ENCODE measurements at regions not wholly inside any gene's neighbourhood (a gene's known extent, or its start where the extent isn't known, plus 50 kb on each side); places are given as distances from the start of the nearest gene placed in this dataset.

GRCh38 chr7:95691464-95691863 lies 80.9 kb upstream of the DYNC1I1 start:
- ATAC-seq (ENCODE audit: low read depth in 2 of 2), result no peak
- no peak for DNase-seq
- H3K36me3 Mint-ChIP-seq, result no peaks in the 10 kb centered on the region

DNA sequence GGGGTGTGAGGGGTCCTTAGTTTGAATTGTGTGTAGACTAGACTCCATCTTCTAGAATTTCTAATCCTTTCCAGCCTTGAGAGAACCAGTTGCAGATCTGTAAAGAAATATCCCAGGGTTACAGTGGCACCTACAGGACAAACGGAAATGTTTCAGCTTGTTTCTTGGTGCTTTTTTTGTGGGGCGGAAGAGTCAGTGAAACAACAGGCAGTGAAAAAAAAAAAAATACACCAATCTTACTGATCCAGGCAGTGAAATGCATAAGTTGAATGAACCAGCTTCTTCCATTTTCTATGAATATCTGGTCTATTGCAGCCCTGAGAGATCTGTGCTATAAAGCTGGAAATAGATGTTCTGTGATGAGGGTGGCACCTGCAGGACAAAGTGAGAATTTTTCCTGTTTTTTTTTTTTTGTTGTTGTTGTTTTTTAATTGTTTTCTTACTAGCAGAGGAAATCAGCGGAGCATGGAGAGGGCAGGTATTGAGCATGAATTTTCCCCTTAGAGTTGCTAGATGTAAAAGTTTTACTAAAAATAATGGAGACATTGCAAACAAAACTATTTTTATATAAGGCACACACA lies 81.9 kb upstream of the DYNC1I1 start:
- H3K36me3 ChIP-seq (ENCODE audit: control insufficient read depth, insufficient read depth, low read length), result no peaks in the 10 kb centered on the region
- H3K27me3 ChIP-seq (ENCODE audit: control insufficient read depth, insufficient read depth, low read length), result no peaks in the 10 kb centered on the region
- H3K4me3 ChIP-seq (ENCODE audit: low read depth, low read length), result no peak overlapping the region
- Mint-ChIP-seq H3K4me1 (no peaks in the 10 kb centered on the region), H3K4me3 (no peak overlapping the region), H3K9me3 (peaks cover 0 to 4% (median 0%) of the 10 kb centered on the region in 7 donors), H3K27me3 (peaks cover 4% of the 10 kb centered on the region), H3K36me3 (no peaks in the 10 kb centered on the region), H3K27ac (no peak overlapping the region)
- no peak for ATAC-seq (ENCODE audit: low read depth in 2 of 2)
- no peaks in the 10 kb centered on the region for H3K4me1 ChIP-seq (ENCODE audit: control insufficient read depth, insufficient read depth, low read length, poor library complexity, severe bottlenecking)
- no peak overlapping the region for H3K27ac ChIP-seq (ENCODE audit: insufficient read depth, low read length, poor library complexity, severe bottlenecking)
- H3K9me3 ChIP-seq (ENCODE audit: control insufficient read depth in 2 of 2, low read length in 2 of 2), result no peaks in the 10 kb centered on the region
- DNase-seq, result peak in 1 of 3 donors; percentile 28

More at GRCh38 chr7:95691464-95691863, 80.9 kb upstream of the DYNC1I1 start:
- Histone ChIP-seq H3K36me3 (ENCODE audit: control insufficient read depth, insufficient read depth, low read length) (no peaks in the 10 kb centered on the region), H3K4me3 (ENCODE audit: low read depth, low read length) (no peak overlapping the region), H3K4me1 (ENCODE audit: control insufficient read depth, insufficient read depth, low read length, poor library complexity, severe bottlenecking) (no peaks in the 10 kb centered on the region), H3K9me3 (ENCODE audit: control insufficient read depth in 2 of 2, low read length in 2 of 2) (no peaks in the 10 kb centered on the region), H3K27ac (ENCODE audit: insufficient read depth, low read length, poor library complexity, severe bottlenecking) (no peak overlapping the region), H3K27me3 (ENCODE audit: control insufficient read depth, insufficient read depth, low read length) (no peaks in the 10 kb centered on the region)
- Mint-ChIP-seq H3K4me3 (peak overlapping the region in 1 of 4 donors; percentile 24), H3K27me3 (peaks cover 4% of the 10 kb centered on the region), H3K27ac (no peak overlapping the region), H3K4me1 (no peaks in the 10 kb centered on the region), H3K9me3 (peaks cover 0 to 4% (median 0%) of the 10 kb centered on the region in 7 donors)

- Histone ChIP-seq H3K4me1 (ENCODE audit: control insufficient read depth, insufficient read depth, low read length, poor library complexity, severe bottlenecking) (no peaks in the 10 kb centered on the region), H3K27me3 (ENCODE audit: control insufficient read depth, insufficient read depth, low read length) (no peaks in the 10 kb centered on the region), H3K4me3 (ENCODE audit: low read depth, low read length) (no peak overlapping the region), H3K9me3 (ENCODE audit: control insufficient read depth in 2 of 2, low read length in 2 of 2) (no peaks in the 10 kb centered on the region), H3K27ac (ENCODE audit: insufficient read depth, low read length, poor library complexity, severe bottlenecking) (no peak overlapping the region), H3K36me3 (ENCODE audit: control insufficient read depth, insufficient read depth, low read length) (no peaks in the 10 kb centered on the region)
- Mint-ChIP-seq H3K36me3 (no peaks in the 10 kb centered on the region), H3K4me3 (no peak overlapping the region), H3K27me3 (peaks cover 4% of the 10 kb centered on the region), H3K27ac (no peak overlapping the region), H3K9me3 (peaks cover 0 to 4% (median 0%) of the 10 kb centered on the region in 7 donors), H3K4me1 (no peaks in the 10 kb centered on the region)
- no peak for DNase-seq
- no peak for ATAC-seq (ENCODE audit: low read depth in 2 of 2)
These were observed 83.3 kb upstream of the DYNC1I1 start for GRCh38 chr7:95688931-95689495.

GRCh38 chr7:95687759-95688343 lies 84.5 kb upstream of the DYNC1I1 start:
- no peaks in the 10 kb centered on the region for H3K4me1 ChIP-seq (ENCODE audit: control insufficient read depth, insufficient read depth, low read length, poor library complexity, severe bottlenecking)
- no peak overlapping the region for H3K4me3 Mint-ChIP-seq
- no peak overlapping the region for H3K27ac ChIP-seq (ENCODE audit: insufficient read depth, low read length, poor library complexity, severe bottlenecking)
- no peak overlapping the region for H3K4me3 ChIP-seq (ENCODE audit: low read depth, low read length)
- H3K27me3 ChIP-seq (ENCODE audit: control insufficient read depth, insufficient read depth, low read length), result no peaks in the 10 kb centered on the region
- H3K27ac Mint-ChIP-seq, result no peak overlapping the region
- no peak for DNase-seq
- no peaks in the 10 kb centered on the region for H3K36me3 Mint-ChIP-seq
- peaks cover 4% of the 10 kb centered on the region for H3K27me3 Mint-ChIP-seq
- no peaks in the 10 kb centered on the region for H3K36me3 ChIP-seq (ENCODE audit: control insufficient read depth, insufficient read depth, low read length)
- no peaks in the 10 kb centered on the region for H3K4me1 Mint-ChIP-seq
- H3K9me3 Mint-ChIP-seq, result peaks cover 0 to 2% (median 0%) of the 10 kb centered on the region in 7 donors
- ATAC-seq (ENCODE audit: low read depth in 2 of 2), result no peak
- no peaks in the 10 kb centered on the region for H3K9me3 ChIP-seq (ENCODE audit: control insufficient read depth in 2 of 2, low read length in 2 of 2)

GRCh38 chr7:95686109-95686508 lies 86.2 kb upstream of the DYNC1I1 start:
- no peaks in the 10 kb centered on the region for H3K9me3 ChIP-seq (ENCODE audit: control insufficient read depth in 2 of 2, low read length in 2 of 2)
- Mint-ChIP-seq H3K27ac (no peak overlapping the region), H3K4me3 (no peak overlapping the region), H3K36me3 (no peaks in the 10 kb centered on the region), H3K4me1 (no peaks in the 10 kb centered on the region), H3K9me3 (peaks cover 0 to 3% (median 0%) of the 10 kb centered on the region in 7 donors), H3K27me3 (peaks cover 4% of the 10 kb centered on the region)
- H3K4me3 ChIP-seq (ENCODE audit: low read depth, low read length), result no peak overlapping the region
- peak in 1 of 3 donors; percentile 10 for DNase-seq
- no peaks in the 10 kb centered on the region for H3K4me1 ChIP-seq (ENCODE audit: control insufficient read depth, insufficient read depth, low read length, poor library complexity, severe bottlenecking)
- no peaks in the 10 kb centered on the region for H3K36me3 ChIP-seq (ENCODE audit: control insufficient read depth, insufficient read depth, low read length)
- no peak for ATAC-seq (ENCODE audit: low read depth in 2 of 2)
- H3K27ac ChIP-seq (ENCODE audit: insufficient read depth, low read length, poor library complexity, severe bottlenecking), result no peak overlapping the region
- no peaks in the 10 kb centered on the region for H3K27me3 ChIP-seq (ENCODE audit: control insufficient read depth, insufficient read depth, low read length)

GRCh38 chr7:95684505-95684904 lies 87.8 kb upstream of the DYNC1I1 start:
- H3K9me3 ChIP-seq (ENCODE audit: control insufficient read depth in 2 of 2, low read length in 2 of 2), result no peaks in the 10 kb centered on the region
- ATAC-seq (ENCODE audit: low read depth in 2 of 2) (no peak), DNase-seq (no peak)
- Mint-ChIP-seq H3K4me3 (no peak overlapping the region), H3K27me3 (peaks cover 4% of the 10 kb centered on the region), H3K4me1 (no peaks in the 10 kb centered on the region), H3K27ac (no peak overlapping the region), H3K9me3 (peaks cover 0 to 3% (median 0%) of the 10 kb centered on the region in 7 donors), H3K36me3 (no peaks in the 10 kb centered on the region)
- no peak overlapping the region for H3K27ac ChIP-seq (ENCODE audit: insufficient read depth, low read length, poor library complexity, severe bottlenecking)
- H3K36me3 ChIP-seq (ENCODE audit: control insufficient read depth, insufficient read depth, low read length), result no peaks in the 10 kb centered on the region
- no peak overlapping the region for H3K4me3 ChIP-seq (ENCODE audit: low read depth, low read length)
- no peaks in the 10 kb centered on the region for H3K27me3 ChIP-seq (ENCODE audit: control insufficient read depth, insufficient read depth, low read length)
- H3K4me1 ChIP-seq (ENCODE audit: control insufficient read depth, insufficient read depth, low read length, poor library complexity, severe bottlenecking), result no peaks in the 10 kb centered on the region

DNA sequence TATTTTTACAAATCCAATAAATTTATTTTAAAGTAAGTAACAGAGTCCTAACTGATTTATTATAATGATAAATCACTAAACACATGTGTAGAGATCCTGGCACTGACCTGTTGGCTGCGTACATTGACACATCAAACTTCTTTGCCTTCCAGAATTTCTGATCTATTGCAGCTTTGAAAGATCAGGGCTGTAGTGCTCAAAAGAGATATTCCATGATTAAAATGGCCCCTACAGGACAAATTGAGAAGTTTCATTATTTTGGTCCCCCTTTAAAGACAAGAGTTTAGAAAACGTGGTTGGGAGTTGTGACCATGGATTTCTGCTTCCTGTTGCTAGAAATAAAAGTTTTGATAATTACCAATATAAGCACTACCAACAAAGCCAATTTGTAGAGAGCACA lies 87.7 kb upstream of the PDK4 start:
- H3K9me3 Mint-ChIP-seq, result peaks cover 0 to 8% (median 0%) of the 10 kb centered on the region in 7 donors
- Histone ChIP-seq H3K4me1 (ENCODE audit: control insufficient read depth, insufficient read depth, low read length, poor library complexity, severe bottlenecking) (no peaks in the 10 kb centered on the region), H3K27me3 (ENCODE audit: control insufficient read depth, insufficient read depth, low read length) (no peaks in the 10 kb centered on the region), H3K36me3 (ENCODE audit: control insufficient read depth, insufficient read depth, low read length) (no peaks in the 10 kb centered on the region), H3K9me3 (ENCODE audit: control insufficient read depth in 2 of 2, low read length in 2 of 2) (no peaks in the 10 kb centered on the region), H3K27ac (ENCODE audit: insufficient read depth, low read length, poor library complexity, severe bottlenecking) (no peak overlapping the region), H3K4me3 (ENCODE audit: low read depth, low read length) (no peak overlapping the region)
- no peak for ATAC-seq (ENCODE audit: low read depth in 2 of 2)
- H3K36me3 Mint-ChIP-seq, result no peaks in the 10 kb centered on the region
- H3K27me3 Mint-ChIP-seq, result peaks cover 4% of the 10 kb centered on the region
- DNase-seq, result no peak
- no peaks in the 10 kb centered on the region for H3K4me1 Mint-ChIP-seq
- H3K27ac Mint-ChIP-seq, result no peak overlapping the region
- no peak overlapping the region for H3K4me3 Mint-ChIP-seq

DNA sequence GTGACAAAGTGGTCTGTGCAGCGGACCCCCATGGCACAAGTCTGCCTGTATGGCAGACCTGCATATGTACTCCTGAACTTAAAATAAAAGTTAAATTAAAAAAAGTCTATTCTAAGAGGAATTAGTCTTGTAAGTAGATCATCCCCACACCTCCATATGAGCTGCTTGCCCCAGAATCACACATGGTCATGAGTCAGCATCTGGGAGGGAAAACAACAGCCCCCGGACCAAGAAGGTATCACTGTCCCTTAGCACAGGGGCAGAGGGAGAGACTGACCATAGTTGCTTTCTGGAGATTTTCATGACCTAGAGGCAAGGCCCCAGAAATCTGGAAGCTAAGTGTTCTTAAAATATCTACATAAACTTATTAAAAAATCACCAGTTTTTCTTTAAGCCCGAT lies 86.6 kb upstream of the PDK4 start:
- H3K9me3 ChIP-seq (ENCODE audit: control insufficient read depth in 2 of 2, low read length in 2 of 2), result no peaks in the 10 kb centered on the region
- no peaks in the 10 kb centered on the region for H3K4me1 ChIP-seq (ENCODE audit: control insufficient read depth, insufficient read depth, low read length, poor library complexity, severe bottlenecking)
- no peak overlapping the region for H3K4me3 ChIP-seq (ENCODE audit: low read depth, low read length)
- ATAC-seq (ENCODE audit: low read depth in 2 of 2) (no peak), DNase-seq (no peak)
- H3K36me3 ChIP-seq (ENCODE audit: control insufficient read depth, insufficient read depth, low read length), result no peaks in the 10 kb centered on the region
- H3K27ac ChIP-seq (ENCODE audit: insufficient read depth, low read length, poor library complexity, severe bottlenecking), result no peak overlapping the region
- H3K27ac Mint-ChIP-seq, result no peak overlapping the region
- H3K4me3 Mint-ChIP-seq, result no peak overlapping the region
- H3K27me3 ChIP-seq (ENCODE audit: control insufficient read depth, insufficient read depth, low read length), result no peaks in the 10 kb centered on the region
- peaks cover 0 to 8% (median 0%) of the 10 kb centered on the region in 7 donors for H3K9me3 Mint-ChIP-seq
- H3K27me3 Mint-ChIP-seq, result peaks cover 8% of the 10 kb centered on the region
- H3K4me1 Mint-ChIP-seq, result no peaks in the 10 kb centered on the region
- H3K36me3 Mint-ChIP-seq, result no peaks in the 10 kb centered on the region

All from CD4-positive, CD25-positive, alpha-beta regulatory T cell (primary cell).